Stimulated activated naive CD8-positive, alpha-beta T cell treated with anti-CD3 and anti-CD28 coated beads, Interleukin-15, Interleukin-2, amounts not matched to agents 100 U/mL and 50 U/mL, for 24 hours (primary cell): ENCODE measurements at regions not wholly inside any gene's neighbourhood (a gene's known extent, or its start where the extent isn't known, plus 50 kb on each side); places are given as distances from the start of the nearest gene placed in this dataset.
"Not testable (repeated sequence)": the region's sequence is repeated elsewhere in the genome, so short reads cannot be mapped to it uniquely, and the experiment has no call there.

ENCODE experiments used
- ATAC-seq: fragments of 150-1000 bp; cut with Tn5 transposase; one replicate; pipeline ENCODE4 v1.10.0; 2021
- DNase-seq: peaks from one replicate; pipeline ENCODE4 v3.0.0; 2021

- no peak for ATAC-seq
- no peak for DNase-seq
Observed at GRCh38 chr6:122182061-122182460, 217.4 kb upstream of the HSF2 start.

GRCh38 chr6:122184401-122184827, 215.0 kb upstream of the HSF2 start:
- ATAC-seq, result no peak
- no peak for DNase-seq

GRCh38 chr6:122185458-122185857, 214.0 kb upstream of the HSF2 start:
- ATAC-seq, DNase-seq: not testable (repeated sequence)

GRCh38 chr6:122187186-122187585, 212.3 kb upstream of the HSF2 start:
- ATAC-seq, result no peak
- no peak for DNase-seq

- DNase-seq, result no peak
- no peak for ATAC-seq
Observed at GRCh38 chr6:122198922-122199321, 200.5 kb upstream of the HSF2 start.

- ATAC-seq, result no peak
- DNase-seq, result no peak
Observed at GRCh38 chr6:122200440-122200839, 199.0 kb upstream of the HSF2 start.

GRCh38 chr6:122202576-122203137, 196.8 kb upstream of the HSF2 start:
- ATAC-seq (no peak), DNase-seq (no peak)

- no peak for ATAC-seq
Observed at GRCh38 chr6:122207061-122207460, 192.4 kb upstream of the HSF2 start.

GRCh38 chr6:122207794-122208193, 191.7 kb upstream of the HSF2 start:
- DNase-seq, result no peak

More at GRCh38 chr6:122207061-122207460, 192.4 kb upstream of the HSF2 start:
- no peak for DNase-seq

GRCh38 chr6:122214605-122215318, 184.7 kb upstream of the HSF2 start:
- DNase-seq (no peak), ATAC-seq (no peak)

More at GRCh38 chr6:122207794-122208193, 191.7 kb upstream of the HSF2 start:
- ATAC-seq, result no peak

GRCh38 chr6:122220254-122220653, 179.2 kb upstream of the HSF2 start:
- ATAC-seq (no peak), DNase-seq (no peak)

- no peak for DNase-seq
- no peak for ATAC-seq
Observed at GRCh38 chr6:122222761-122223160, 176.7 kb upstream of the HSF2 start.

GRCh38 chr6:122223251-122223650, 176.2 kb upstream of the HSF2 start:
- DNase-seq (no peak), ATAC-seq (no peak)

- DNase-seq (no peak), ATAC-seq (no peak)
Observed at GRCh38 chr6:122238861-122239260, 160.6 kb upstream of the HSF2 start.

- ATAC-seq (no peak), DNase-seq (no peak)
Observed at GRCh38 chr6:122246906-122247658, 152.4 kb upstream of the HSF2 start.

- DNase-seq (no peak), ATAC-seq (peak; percentile 6)
Observed at GRCh38 chr6:122248001-122248669, 151.3 kb upstream of the HSF2 start.

- ATAC-seq (no peak), DNase-seq (no peak)
Observed at GRCh38 chr6:122248844-122249243, 150.6 kb upstream of the HSF2 start.

GRCh38 chr6:122258839-122259238, 140.6 kb upstream of the HSF2 start:
- no peak for DNase-seq
- ATAC-seq, result no peak

- ATAC-seq, result no peak
- DNase-seq, result no peak
Observed at GRCh38 chr6:122264557-122264956, 134.9 kb upstream of the HSF2 start.

- no peak for DNase-seq
- ATAC-seq, result no peak
Observed at GRCh38 chr6:122265755-122266154, 133.7 kb upstream of the HSF2 start.

GRCh38 chr6:122268394-122268793, 131.1 kb upstream of the HSF2 start:
- DNase-seq (no peak), ATAC-seq (no peak)

- DNase-seq (no peak), ATAC-seq (no peak)
Observed at GRCh38 chr6:122276637-122277036, 122.8 kb upstream of the HSF2 start.
